HCT116 (cell line): ENCODE measurements at regions not wholly inside any gene's neighbourhood (a gene's known extent, or its start where the extent isn't known, plus 50 kb on each side); places are given as distances from the start of the nearest gene placed in this dataset.
"Not testable (repeated sequence)": the region's sequence is repeated elsewhere in the genome, so short reads cannot be mapped to it uniquely, and the experiment has no call there.

Experiments
- ATAC-seq: fragments of 200-7000 bp; cut with Tn5 transposase; 2 replicates; pipeline ENCODE4 v1.9.1; 2020; ENCODE audit warnings: mild to moderate bottlenecking, moderate library complexity
- BruUV-seq: library from RNA; stranded (reverse); fragments of 400-500 nt; replicated peaks from 2 replicates; lab custom pipeline; 2021; lab: Mats Ljungman, UMichigan
- CTCF ChIA-PET: fragments of 300-600 bp; sonication (Branson Sonifier 250); formaldehyde crosslinking; loops from one replicate; lab custom pipeline; 2021; ENCODE audit warnings: antibody characterized with exemption; lab: Charles Lee
- POLR2A ChIA-PET: fragments of 300-600, 350-600 bp; sonication (Branson Sonifier 250); formaldehyde crosslinking; loops from one replicate; lab custom pipeline; 2021; ENCODE audit warnings: antibody characterized with exemption; lab: Charles Lee
- RAD21 ChIA-PET, 2 experiments: fragments of 300-600 bp; sonication (Branson Sonifier 250); formaldehyde crosslinking; loops; one replicate each; lab custom pipeline; 2023; ENCODE audit warnings: low total read pairs in 2 of 2; ENCODE audit not compliant: uncharacterized antibody in 2 of 2, unreplicated experiment in 2 of 2, low non-redundant PET in 1 of 2; lab: Charles Lee
- DNase-seq: peaks from one replicate; pipeline ENCODE4 v3.0.0-alpha.2; 2010; ENCODE audit warnings: low read depth, low spot score
- H2AFZ ChIP-seq: fragments of 200-600 bp; shearing (Covaris generic), sonication (generic); 2 replicates; pipeline ENCODE4 v1.6.1; 2017; ENCODE audit warnings: low read depth, mixed run types, mixed read lengths, antibody characterized with exemption, low read length; ENCODE audit not compliant: poor library complexity, severe bottlenecking
- H3K27ac ChIP-seq: 2 replicates; pipeline ENCODE4 v1.5.1; 2012; ENCODE audit warnings: low read depth, low read length
- H3K27me3 ChIP-seq: fragments of 200-600 bp; sonication (generic); 2 replicates; pipeline ENCODE4 v1.6.1; 2016; ENCODE audit warnings: mixed run types, low read length, mixed read lengths; ENCODE audit not compliant: insufficient read depth
- H3K36me3 ChIP-seq, 2 experiments: fragments of 200-500 bp in 1 of 2; fragments of 200-600 bp in 1 of 2; sonication (Bioruptor generic) in 1 of 2; sonication (generic) in 1 of 2; 2 replicates each; pipeline versions ENCODE4 v1.5.1 to v1.6.1; 2014 to 2016; ENCODE audit warnings: low read length in 2 of 2, inconsistent platforms in 1 of 2, mixed read lengths in 1 of 2, mixed run types in 1 of 2; ENCODE audit not compliant: insufficient read depth in 2 of 2, control insufficient read depth in 1 of 2
- H3K4me1 ChIP-seq, 2 experiments: fragments of 200-600 bp in 1 of 2; sonication (generic) in 1 of 2; 2 replicates each; pipeline versions ENCODE4 v1.5.1 to v1.6.1; 2012 to 2017; ENCODE audit warnings: low read length in 2 of 2, inconsistent platforms in 1 of 2, mild to moderate bottlenecking in 1 of 2, mixed read lengths in 1 of 2, mixed run types in 1 of 2, moderate library complexity in 1 of 2; ENCODE audit not compliant: insufficient read depth in 2 of 2, control insufficient read depth in 1 of 2
- H3K4me2 ChIP-seq: fragments of 200-600 bp; sonication (generic); 2 replicates; pipeline ENCODE4 v1.6.1; 2017; ENCODE audit warnings: mixed run types, low read length, mixed read lengths
- H3K4me3 ChIP-seq, 2 experiments: fragments of 200-600 bp in 1 of 2; sonication (generic) in 1 of 2; replicated peaks in 1 of 2; 2 replicates each; pipeline ENCODE4 v1.5.1; 2011 to 2016; ENCODE audit warnings: low read length in 2 of 2, control low read depth in 1 of 2, low read depth in 1 of 2, mild to moderate bottlenecking in 1 of 2, mixed read lengths in 1 of 2, mixed run types in 1 of 2
- H3K79me2 ChIP-seq: fragments of 200-600 bp; sonication (generic); 2 replicates; pipeline ENCODE4 v1.6.1; 2017; ENCODE audit warnings: mild to moderate bottlenecking, mixed run types, low read length, moderate library complexity, mixed read lengths; ENCODE audit not compliant: insufficient read depth
- H3K9ac ChIP-seq: fragments of 200-600 bp; sonication (generic); 2 replicates; pipeline ENCODE4 v1.6.1; 2016; ENCODE audit warnings: low read length, mixed read lengths
- H3K9me2 ChIP-seq: fragments of 200-600 bp; sonication (generic), shearing (Covaris generic); 2 replicates; pipeline ENCODE4 v1.6.1; 2017; ENCODE audit warnings: mixed run types, mild to moderate bottlenecking, moderate library complexity; ENCODE audit not compliant: insufficient read depth
- H3K9me3 ChIP-seq, 2 experiments: fragments of 200-500 bp in 1 of 2; fragments of 200-600 bp in 1 of 2; sonication (Bioruptor generic) in 1 of 2; sonication (generic) in 1 of 2; 2 replicates each; pipeline ENCODE4 v1.6.1; 2014 to 2017; ENCODE audit warnings: low read length in 2 of 2, mixed read lengths in 2 of 2, inconsistent platforms in 1 of 2, low read depth in 1 of 2, mild to moderate bottlenecking in 1 of 2, mixed run types in 1 of 2, moderate library complexity in 1 of 2; ENCODE audit not compliant: control insufficient read depth in 1 of 2, insufficient read depth in 1 of 2
- H4K20me1 ChIP-seq: fragments of 200-600 bp; sonication (generic), shearing (Covaris generic); 2 replicates; pipeline ENCODE4 v1.6.1; 2017; ENCODE audit warnings: mixed run types, mild to moderate bottlenecking, moderate library complexity; ENCODE audit not compliant: insufficient read depth
- CTCF ChIP-seq, 3 experiments: fragments of 200-600 bp in 1 of 3; sonication (generic) in 1 of 3; IDR thresholded peaks in 2 of 3; conservative IDR thresholded peaks in 1 of 3; 2 replicates each; pipeline ENCODE4 v1.5.1; 2012 to 2017; ENCODE audit warnings: low read depth in 2 of 3, low read length in 2 of 3, antibody characterized with exemption in 1 of 3, borderline replicate concordance in 1 of 3, control low read depth in 1 of 3, mild to moderate bottlenecking in 1 of 3, mixed read lengths in 1 of 3, mixed run types in 1 of 3, moderate library complexity in 1 of 3; ENCODE audit not compliant: insufficient read depth in 1 of 3
- EGR1 ChIP-seq: IDR thresholded peaks from 2 replicates; pipeline ENCODE4 v1.6.1; 2012; ENCODE audit warnings: low read depth
- ELF1 ChIP-seq: IDR thresholded peaks from 2 replicates; pipeline ENCODE4 v1.6.1; 2012; ENCODE audit warnings: low read depth, borderline replicate concordance
- EZH2 ChIP-seq: fragments of 200-600 bp; sonication (generic); IDR thresholded peaks from 2 replicates; pipeline ENCODE4 v1.6.1; 2017; ENCODE audit warnings: antibody characterized with exemption, mixed run types
- FOSL1 ChIP-seq: IDR thresholded peaks from 2 replicates; pipeline ENCODE4 v1.6.1; 2012; ENCODE audit warnings: low read depth
- JUND ChIP-seq: IDR thresholded peaks from 2 replicates; pipeline ENCODE4 v1.6.1; 2012
- MAX ChIP-seq: IDR thresholded peaks from 2 replicates; pipeline ENCODE4 v1.6.1; 2012
- SIN3A ChIP-seq: IDR thresholded peaks from 2 replicates; pipeline ENCODE4 v1.6.1; 2012; ENCODE audit warnings: low read depth
- ZFX ChIP-seq: fragments of 450-650 bp; IDR thresholded peaks from 2 replicates; pipeline ENCODE4 v1.6.1; 2017
- ZNF274 ChIP-seq: fragments of 200-500 bp; sonication (Bioruptor generic); IDR thresholded peaks from 2 replicates; pipeline ENCODE4 v1.6.1; 2014; ENCODE audit warnings: mild to moderate bottlenecking, low read depth, low read length, inconsistent platforms
- intact Hi-C: fragments of 100-400 bp; cut with micrococcal nuclease; formaldehyde crosslinking; loops from 2 replicates; pipeline ENCODE4 v1.10.0; 2022

GRCh38 chr3:116515973-116516372 lies 70.7 kb upstream of the LSAMP start:
- no peaks in the 10 kb centered on the region for H3K79me2 ChIP-seq
- no peaks in the 10 kb centered on the region for H3K9me3 ChIP-seq
- no peak overlapping the region for H3K27ac ChIP-seq
- no peaks in the 10 kb centered on the region for H3K9me2 ChIP-seq
- no peaks in the 10 kb centered on the region for H3K4me1 ChIP-seq
- no peak overlapping the region for H3K4me2 ChIP-seq
- H3K4me3 ChIP-seq = no peak overlapping the region
- ChIA-PET RAD21 (no interaction called here), POLR2A (no interaction called here), CTCF (no interaction called here)
- 0 out of 2 replicates have a peak, but pooled peaks cover 3% of the 10 kb centered on the region for H3K27me3 ChIP-seq
- no TSS peak for BruUV-seq
- no peak overlapping the region for H3K9ac ChIP-seq
- no peak for DNase-seq
- H4K20me1 ChIP-seq = no peaks in the 10 kb centered on the region
- intact Hi-C loops = no loop called here
- H2AFZ ChIP-seq = no peak overlapping the region
- TF ChIP-seq ELF1 (no peak), FOSL1 (no peak), MAX (no peak), SIN3A (no peak), ZFX (no peak), EGR1 (no peak), ZNF274 (no peak), EZH2 (no peak)
- TF ChIP-seq, all 23 proteins: peak for 0
- no peaks in the 10 kb centered on the region for H3K36me3 ChIP-seq
- ATAC-seq = no peak

GRCh38 chr3:116517308-116517707 lies 72.0 kb upstream of the LSAMP start:
- no peak overlapping the region for H3K4me2 ChIP-seq
- H3K27me3 ChIP-seq = no peaks in the 10 kb centered on the region
- no peak overlapping the region for H3K9ac ChIP-seq
- no peak for DNase-seq
- no peak for TF ChIP-seq JUND
- TF ChIP-seq CTCF (IDR thresholded peaks at IDR 0.05 in 2 of 3, conservative IDR thresholded peaks at IDR 0.05 in 1 of 3; ENCODE audit: borderline replicate concordance in 1 of 3, insufficient read depth in 1 of 3, low read depth in 2 of 3, low read length in 2 of 3) = peak in 2 of 3 experiments; percentile 32 to 52; a peak in 3 of 6 replicates
- TF ChIP-seq, all 23 proteins: peak for 1
- CTCF ChIA-PET = no interaction called here
- Histone ChIP-seq H3K4me3 (no peak overlapping the region), H2AFZ (no peak overlapping the region), H3K4me1 (no peaks in the 10 kb centered on the region), H3K27ac (no peak overlapping the region), H3K9me3 (no peaks in the 10 kb centered on the region), H3K9me2 (no peaks in the 10 kb centered on the region), H3K36me3 (no peaks in the 10 kb centered on the region), H4K20me1 (no peaks in the 10 kb centered on the region), H3K79me2 (no peaks in the 10 kb centered on the region)
- intact Hi-C loops = no loop called here
- POLR2A ChIA-PET = no interaction called here
- BruUV-seq = no TSS peak
- 0 out of 2 replicates have a peak, but pooled peaks have one; percentile 34 for ATAC-seq
- RAD21 ChIA-PET = no interaction called here

GRCh38 chr3:116519101-116519500 lies 73.8 kb upstream of the LSAMP start:
- H3K4me3 ChIP-seq, RAD21 ChIA-PET, H3K27ac ChIP-seq, ATAC-seq, H3K9me2 ChIP-seq, H3K36me3 ChIP-seq, DNase-seq, H3K79me2 ChIP-seq, H3K4me1 ChIP-seq, BruUV-seq, H2AFZ ChIP-seq, CTCF ChIA-PET, H4K20me1 ChIP-seq, intact Hi-C loops, H3K9me3 ChIP-seq, H3K4me2 ChIP-seq, H3K27me3 ChIP-seq, H3K9ac ChIP-seq, POLR2A ChIA-PET: not testable (repeated sequence)
